SK-N-SH (cell line): ENCODE measurements at regions not wholly inside any gene's neighbourhood (a gene's known extent, or its start where the extent isn't known, plus 50 kb on each side); places are given as distances from the start of the nearest gene placed in this dataset.

ENCODE experiments used
- CTCF ChIA-PET: fragments of 300-600, 350-600 bp; formaldehyde crosslinking; extraction: SDS; loops from one replicate; lab custom pipeline; 2021; lab: Yijun Ruan, JAX
- POLR2A ChIA-PET: fragments of 350-600 bp; sonication (Branson Sonifier 250); formaldehyde crosslinking; extraction: SDS; loops from one replicate; lab custom pipeline; 2020; ENCODE audit warnings: antibody characterized with exemption, inconsistent platforms; lab: Yijun Ruan, JAX
- DNase-seq: peaks from one replicate; pipeline ENCODE4 v3.0.0; 2012
- H2AFZ ChIP-seq: fragments of 200-600 bp; sonication (generic); 2 replicates; pipeline ENCODE4 v1.8.1; 2016; ENCODE audit warnings: antibody characterized with exemption, mild to moderate bottlenecking, low read depth
- H3F3A ChIP-seq: fragments of 200-600 bp; sonication (generic); replicated peaks from 2 replicates; pipeline ENCODE3; 2016; ENCODE audit warnings: antibody characterized with exemption, mild to moderate bottlenecking; ENCODE audit not compliant: insufficient read depth
- H3K27ac ChIP-seq, 2 experiments: fragments of 200-500 bp in 1 of 2; fragments of 200-600 bp in 1 of 2; sonication (Bioruptor generic) in 1 of 2; sonication (generic), shearing (Covaris generic) in 1 of 2; 2 replicates each; pipeline versions ENCODE4 v1.5.1 to v1.6.1; 2014 to 2016; ENCODE audit warnings: low read depth in 2 of 2, inconsistent platforms in 1 of 2, low read length in 1 of 2, mild to moderate bottlenecking in 1 of 2, mixed read lengths in 1 of 2
- H3K27me3 ChIP-seq: fragments of 200-600 bp; sonication (generic), shearing (Covaris generic); 2 replicates; pipeline ENCODE4 v1.6.1; 2016; ENCODE audit warnings: mixed run types; ENCODE audit not compliant: insufficient read depth
- H3K36me3 ChIP-seq, 2 experiments: fragments of 200-500 bp in 1 of 2; fragments of 200-600 bp in 1 of 2; sonication (Bioruptor generic) in 1 of 2; sonication (generic) in 1 of 2; replicated peaks in 1 of 2; 2 replicates each; pipeline versions ENCODE3 to v1.5.1; 2014 to 2016; ENCODE audit warnings: low read length in 1 of 2, mild to moderate bottlenecking in 1 of 2; ENCODE audit not compliant: insufficient read depth in 2 of 2, control insufficient read depth in 1 of 2
- H3K4me1 ChIP-seq, 2 experiments: fragments of 200-500 bp in 1 of 2; fragments of 200-600 bp in 1 of 2; sonication (Bioruptor generic) in 1 of 2; sonication (generic), shearing (Covaris generic) in 1 of 2; 2 replicates each; pipeline versions ENCODE4 v1.5.1 to v1.6.1; 2014 to 2016; ENCODE audit warnings: low read depth in 1 of 2, low read length in 1 of 2, mixed run types in 1 of 2; ENCODE audit not compliant: insufficient read depth in 2 of 2, control insufficient read depth in 1 of 2
- H3K4me2 ChIP-seq: fragments of 200-600 bp; sonication (generic), shearing (Covaris generic); 2 replicates; pipeline ENCODE4 v1.6.1; 2017; ENCODE audit warnings: mixed run types
- H3K4me3 ChIP-seq, 2 experiments: fragments of 200-500 bp in 1 of 2; fragments of 200-600 bp in 1 of 2; sonication (Bioruptor generic) in 1 of 2; sonication (generic), shearing (Covaris generic) in 1 of 2; 2 replicates each; pipeline versions ENCODE4 v1.5.1 to v1.8.1; 2014 to 2016; ENCODE audit warnings: low read depth in 2 of 2, inconsistent platforms in 1 of 2, low read length in 1 of 2, mild to moderate bottlenecking in 1 of 2, mixed read lengths in 1 of 2, moderate library complexity in 1 of 2
- H3K79me2 ChIP-seq: fragments of 200-600 bp; sonication (generic); 2 replicates; pipeline ENCODE4 v1.8.1; 2017; ENCODE audit warnings: mild to moderate bottlenecking; ENCODE audit not compliant: insufficient read depth
- H3K9ac ChIP-seq: fragments of 200-600 bp; sonication (generic); 2 replicates; pipeline ENCODE4 v1.6.1; 2017; ENCODE audit warnings: mixed run types
- H3K9me2 ChIP-seq: fragments of 200-600 bp; sonication (generic); 2 replicates; pipeline ENCODE4 v1.6.1; 2017; ENCODE audit warnings: mixed run types
- H3K9me3 ChIP-seq: fragments of 200-600 bp; sonication (generic); 2 replicates; pipeline ENCODE4 v1.6.1; 2017; ENCODE audit warnings: mixed run types, mild to moderate bottlenecking, moderate library complexity
- H4K20me1 ChIP-seq: fragments of 200-600 bp; sonication (generic); 2 replicates; pipeline ENCODE4 v1.6.1; 2017; ENCODE audit warnings: mild to moderate bottlenecking, mixed run types; ENCODE audit not compliant: insufficient read depth
- ELF1 ChIP-seq: IDR thresholded peaks from 2 replicates; pipeline ENCODE4 v1.4.0; 2012
- FOXM1 ChIP-seq: IDR thresholded peaks from 2 replicates; pipeline ENCODE4 v1.4.0; 2012; ENCODE audit warnings: low read depth, mild to moderate bottlenecking
- GABPA ChIP-seq: IDR thresholded peaks from 2 replicates; pipeline ENCODE4 v1.4.0; 2012; ENCODE audit warnings: low read depth, mild to moderate bottlenecking
- JUND ChIP-seq: IDR thresholded peaks from 2 replicates; pipeline ENCODE4 v1.4.0; 2012
- MXI1 ChIP-seq: IDR thresholded peaks from 2 replicates; pipeline ENCODE4 v1.6.1; 2012; ENCODE audit warnings: mild to moderate bottlenecking, low read depth, low read length, improper control_type of control experiment
- NFIC ChIP-seq: IDR thresholded peaks from 2 replicates; pipeline ENCODE4 v1.4.0; 2012; ENCODE audit warnings: borderline replicate concordance
- NRF1 ChIP-seq: IDR thresholded peaks from 2 replicates; pipeline ENCODE4 v1.6.1; 2012; ENCODE audit warnings: low read depth, mild to moderate bottlenecking, low read length
- RFX5 ChIP-seq: IDR thresholded peaks from 2 replicates; pipeline ENCODE4 v1.6.1; 2012; ENCODE audit warnings: mild to moderate bottlenecking, improper control_type of control experiment, low read length
- RXRA ChIP-seq: IDR thresholded peaks from 2 replicates; pipeline ENCODE4 v1.4.0; 2012; ENCODE audit warnings: low read depth, mild to moderate bottlenecking, borderline replicate concordance
- SIN3A ChIP-seq: IDR thresholded peaks from 2 replicates; pipeline ENCODE4 v1.6.1; 2012; ENCODE audit warnings: low read depth, mild to moderate bottlenecking, low read length, moderate library complexity, borderline replicate concordance
- SMC3 ChIP-seq: IDR thresholded peaks from 2 replicates; pipeline ENCODE4 v1.6.1; 2012; ENCODE audit warnings: low read depth, low read length, improper control_type of control experiment
- TAF1 ChIP-seq: IDR thresholded peaks from 2 replicates; pipeline ENCODE4 v1.6.1; 2012; ENCODE audit warnings: low read depth, mild to moderate bottlenecking, low read length, moderate library complexity, borderline replicate concordance
- WGBS: methylation state at CpG from one replicate; pipeline ENCODE4 v1.1.6; 2017; ENCODE audit warnings: low lambda C conversion rate; 5-methylcytosine and 5-hydroxymethylcytosine counted together
- TF ChIP-seq, protein P1 (sequence below): IDR thresholded peaks from 2 replicates; pipeline ENCODE4; 2012
- TF ChIP-seq, protein P2 (sequence below): IDR thresholded peaks from 2 replicates; pipeline ENCODE4 v1.4.0; 2012; ENCODE audit warnings: low read depth, borderline replicate concordance
- TF ChIP-seq, protein P3 (sequence below): fragments of 150-350 bp; IDR thresholded peaks from 2 replicates; pipeline ENCODE4 v1.6.1; 2017; ENCODE audit warnings: antibody characterized with exemption, low read length, low read depth, borderline replicate concordance

DNA sequence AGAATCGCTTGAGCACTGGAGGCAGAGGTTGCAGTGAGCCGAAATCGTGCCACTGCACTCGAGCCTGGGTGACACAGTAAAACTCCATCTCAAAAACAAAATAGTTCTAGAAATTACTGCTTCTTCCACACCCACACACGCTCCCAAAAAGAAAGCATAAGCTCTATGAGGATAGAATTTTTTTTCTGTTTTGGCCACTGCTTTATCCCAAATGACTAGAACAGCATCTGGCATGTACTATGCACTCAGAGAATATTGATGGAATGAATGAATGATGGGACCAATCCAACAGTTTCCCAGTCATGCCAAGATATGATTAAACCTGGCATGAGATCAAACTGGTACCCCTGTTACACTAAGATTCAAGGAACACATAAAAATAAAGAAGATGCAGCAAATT, 455.4 kb upstream of the CHAC2 start (continued):
- TF ChIP-seq, protein P1, sequence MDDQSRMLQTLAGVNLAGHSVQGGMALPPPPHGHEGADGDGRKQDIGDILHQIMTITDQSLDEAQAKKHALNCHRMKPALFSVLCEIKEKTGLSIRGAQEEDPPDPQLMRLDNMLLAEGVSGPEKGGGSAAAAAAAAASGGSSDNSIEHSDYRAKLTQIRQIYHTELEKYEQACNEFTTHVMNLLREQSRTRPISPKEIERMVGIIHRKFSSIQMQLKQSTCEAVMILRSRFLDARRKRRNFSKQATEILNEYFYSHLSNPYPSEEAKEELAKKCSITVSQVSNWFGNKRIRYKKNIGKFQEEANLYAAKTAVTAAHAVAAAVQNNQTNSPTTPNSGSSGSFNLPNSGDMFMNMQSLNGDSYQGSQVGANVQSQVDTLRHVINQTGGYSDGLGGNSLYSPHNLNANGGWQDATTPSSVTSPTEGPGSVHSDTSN: no peak
- TF ChIP-seq SMC3 (no peak), RXRA (no peak), SIN3A (no peak), TAF1 (no peak), ELF1 (no peak)
- TF ChIP-seq, protein P2, sequence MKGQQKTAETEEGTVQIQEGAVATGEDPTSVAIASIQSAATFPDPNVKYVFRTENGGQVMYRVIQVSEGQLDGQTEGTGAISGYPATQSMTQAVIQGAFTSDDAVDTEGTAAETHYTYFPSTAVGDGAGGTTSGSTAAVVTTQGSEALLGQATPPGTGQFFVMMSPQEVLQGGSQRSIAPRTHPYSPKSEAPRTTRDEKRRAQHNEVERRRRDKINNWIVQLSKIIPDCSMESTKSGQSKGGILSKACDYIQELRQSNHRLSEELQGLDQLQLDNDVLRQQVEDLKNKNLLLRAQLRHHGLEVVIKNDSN: no peak
- TF ChIP-seq, protein P3, sequence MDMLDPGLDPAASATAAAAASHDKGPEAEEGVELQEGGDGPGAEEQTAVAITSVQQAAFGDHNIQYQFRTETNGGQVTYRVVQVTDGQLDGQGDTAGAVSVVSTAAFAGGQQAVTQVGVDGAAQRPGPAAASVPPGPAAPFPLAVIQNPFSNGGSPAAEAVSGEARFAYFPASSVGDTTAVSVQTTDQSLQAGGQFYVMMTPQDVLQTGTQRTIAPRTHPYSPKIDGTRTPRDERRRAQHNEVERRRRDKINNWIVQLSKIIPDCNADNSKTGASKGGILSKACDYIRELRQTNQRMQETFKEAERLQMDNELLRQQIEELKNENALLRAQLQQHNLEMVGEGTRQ: no peak

DNA sequence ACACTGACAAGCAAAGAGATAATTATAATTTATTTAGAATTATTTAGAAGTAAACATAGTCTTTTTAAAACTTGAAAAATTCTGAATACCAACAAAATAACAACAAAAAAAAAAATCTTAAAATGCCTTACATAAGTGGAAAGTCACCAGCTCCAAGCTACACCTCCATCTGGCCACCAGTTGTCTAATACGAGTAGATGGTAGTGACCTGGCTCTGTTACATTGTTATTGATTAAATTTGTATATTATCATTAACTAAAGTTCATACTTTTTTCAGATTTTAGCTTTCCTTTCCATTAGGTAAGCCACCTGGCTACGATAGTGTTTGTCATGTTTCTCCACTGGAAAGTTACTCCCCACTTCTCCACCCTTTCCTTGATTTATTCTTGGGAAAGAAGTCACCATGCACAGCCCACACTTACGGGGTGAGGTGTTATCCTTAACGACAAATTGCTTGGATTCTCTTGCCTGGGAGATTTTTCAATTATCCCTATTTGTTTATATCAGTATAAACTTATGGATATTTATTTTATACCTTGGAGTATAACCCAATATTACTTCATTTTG, 464.5 kb upstream of the CHAC2 start:
- Histone ChIP-seq H3K27ac (no peak overlapping the region), H2AFZ (no peak overlapping the region), H3F3A (no peaks in the 10 kb centered on the region), H3K4me2 (no peak overlapping the region), H3K4me3 (no peak overlapping the region), H4K20me1 (no peaks in the 10 kb centered on the region), H3K9me3 (no peaks in the 10 kb centered on the region), H3K9ac (no peak overlapping the region), H3K36me3 (no peaks in the 10 kb centered on the region), H3K27me3 (no peaks in the 10 kb centered on the region), H3K4me1 (no peaks in the 10 kb centered on the region), H3K79me2 (no peaks in the 10 kb centered on the region), H3K9me2 (no peaks in the 10 kb centered on the region)
- 6% methylated on average over 4 of the region's 4 CpGs for WGBS
- POLR2A ChIA-PET: no interaction called here
- DNase-seq: no peak
- CTCF ChIA-PET: no interaction called here
- TF ChIP-seq NRF1: no peak

DNA sequence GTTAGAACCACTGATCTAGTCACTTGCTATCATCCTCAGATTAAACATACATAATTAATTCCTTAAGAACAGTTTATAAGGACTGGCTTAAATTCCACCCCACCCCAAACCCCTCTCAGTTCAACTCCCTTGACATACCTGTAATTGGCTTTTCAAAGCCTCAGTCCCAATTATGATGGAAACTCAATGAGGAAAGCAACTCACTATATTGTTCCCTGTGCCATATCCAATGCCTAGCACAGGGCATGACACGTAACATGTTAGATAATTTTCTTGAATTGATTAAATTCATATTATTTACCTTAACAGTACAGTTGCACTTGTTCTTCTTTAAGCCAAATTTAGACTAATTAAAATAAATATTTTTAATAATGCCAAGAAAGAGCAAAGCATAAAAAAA, 465.1 kb upstream of the CHAC2 start:
- no peak for DNase-seq
- no peaks in the 10 kb centered on the region for H3K4me1 ChIP-seq
- ChIA-PET CTCF (no interaction called here), POLR2A (no interaction called here)
- WGBS: 10% methylated on average over 1 of the region's 1 CpG
- H3F3A ChIP-seq: no peaks in the 10 kb centered on the region
- H3K4me3 ChIP-seq: no peak overlapping the region
- no peaks in the 10 kb centered on the region for H3K36me3 ChIP-seq
- TF ChIP-seq, protein P3: no peak
- TF ChIP-seq GABPA (no peak), RXRA (no peak), SMC3 (no peak), NFIC (no peak), RFX5 (no peak), MXI1 (no peak), FOXM1 (no peak), NRF1 (no peak), JUND (no peak)
- no peak overlapping the region for H2AFZ ChIP-seq
- no peaks in the 10 kb centered on the region for H3K9me2 ChIP-seq
- H3K9me3 ChIP-seq: no peaks in the 10 kb centered on the region
- no peaks in the 10 kb centered on the region for H3K79me2 ChIP-seq
- no peaks in the 10 kb centered on the region for H4K20me1 ChIP-seq
- no peak overlapping the region for H3K27ac ChIP-seq
- H3K4me2 ChIP-seq: no peak overlapping the region
- no peak overlapping the region for H3K9ac ChIP-seq
- H3K27me3 ChIP-seq: no peaks in the 10 kb centered on the region
